SK-N-SH (cell line): ENCODE measurements at regions not wholly inside any gene's neighbourhood (a gene's known extent, or its start where the extent isn't known, plus 50 kb on each side); places are given as distances from the start of the nearest gene placed in this dataset.

ENCODE experiments used
- RCOR1 ChIP-seq: fragments of 150-350 bp; IDR thresholded peaks from 2 replicates; pipeline ENCODE4 v1.6.1; 2017; ENCODE audit warnings: antibody characterized with exemption, low read length
- SIN3A ChIP-seq: IDR thresholded peaks from 2 replicates; pipeline ENCODE4 v1.6.1; 2012; ENCODE audit warnings: low read depth, mild to moderate bottlenecking, low read length, moderate library complexity, borderline replicate concordance
- TF ChIP-seq, protein P1 (sequence below): fragments of 200-600 bp; sonication (generic); IDR thresholded peaks from 2 replicates; pipeline ENCODE4 v1.6.1; 2017; ENCODE audit warnings: antibody characterized with exemption, mild to moderate bottlenecking, moderate library complexity
- TF ChIP-seq, protein P2 (sequence below): fragments of 150-350 bp; IDR thresholded peaks from 2 replicates; pipeline ENCODE4 v1.6.1; 2017; ENCODE audit warnings: antibody characterized with exemption, low read length, low read depth, borderline replicate concordance

DNA sequence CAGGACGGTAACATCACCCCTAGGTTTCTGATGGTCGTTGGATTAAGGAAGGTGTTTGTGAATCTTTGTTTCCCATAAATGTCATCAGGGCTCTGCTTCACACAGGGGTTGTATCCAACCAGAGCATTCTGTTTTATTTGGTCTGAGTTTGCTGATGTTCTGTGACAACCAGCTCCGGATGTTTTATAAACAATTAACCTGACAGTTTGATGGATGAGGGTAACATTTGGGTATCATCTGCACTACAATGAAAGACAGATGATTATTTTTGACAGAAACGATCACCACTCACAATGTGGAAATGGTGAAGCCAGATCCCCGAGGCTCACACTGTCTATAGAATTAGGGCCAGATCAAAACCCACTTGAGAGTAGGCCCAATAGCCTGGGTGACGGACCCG lies 107.1 kb downstream of the CDC42EP3 start:
- TF ChIP-seq, protein P1, sequence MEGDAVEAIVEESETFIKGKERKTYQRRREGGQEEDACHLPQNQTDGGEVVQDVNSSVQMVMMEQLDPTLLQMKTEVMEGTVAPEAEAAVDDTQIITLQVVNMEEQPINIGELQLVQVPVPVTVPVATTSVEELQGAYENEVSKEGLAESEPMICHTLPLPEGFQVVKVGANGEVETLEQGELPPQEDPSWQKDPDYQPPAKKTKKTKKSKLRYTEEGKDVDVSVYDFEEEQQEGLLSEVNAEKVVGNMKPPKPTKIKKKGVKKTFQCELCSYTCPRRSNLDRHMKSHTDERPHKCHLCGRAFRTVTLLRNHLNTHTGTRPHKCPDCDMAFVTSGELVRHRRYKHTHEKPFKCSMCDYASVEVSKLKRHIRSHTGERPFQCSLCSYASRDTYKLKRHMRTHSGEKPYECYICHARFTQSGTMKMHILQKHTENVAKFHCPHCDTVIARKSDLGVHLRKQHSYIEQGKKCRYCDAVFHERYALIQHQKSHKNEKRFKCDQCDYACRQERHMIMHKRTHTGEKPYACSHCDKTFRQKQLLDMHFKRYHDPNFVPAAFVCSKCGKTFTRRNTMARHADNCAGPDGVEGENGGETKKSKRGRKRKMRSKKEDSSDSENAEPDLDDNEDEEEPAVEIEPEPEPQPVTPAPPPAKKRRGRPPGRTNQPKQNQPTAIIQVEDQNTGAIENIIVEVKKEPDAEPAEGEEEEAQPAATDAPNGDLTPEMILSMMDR, result no peak
- TF ChIP-seq RCOR1 (no peak), SIN3A (no peak)
- TF ChIP-seq, protein P2, sequence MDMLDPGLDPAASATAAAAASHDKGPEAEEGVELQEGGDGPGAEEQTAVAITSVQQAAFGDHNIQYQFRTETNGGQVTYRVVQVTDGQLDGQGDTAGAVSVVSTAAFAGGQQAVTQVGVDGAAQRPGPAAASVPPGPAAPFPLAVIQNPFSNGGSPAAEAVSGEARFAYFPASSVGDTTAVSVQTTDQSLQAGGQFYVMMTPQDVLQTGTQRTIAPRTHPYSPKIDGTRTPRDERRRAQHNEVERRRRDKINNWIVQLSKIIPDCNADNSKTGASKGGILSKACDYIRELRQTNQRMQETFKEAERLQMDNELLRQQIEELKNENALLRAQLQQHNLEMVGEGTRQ, result no peak
